Hepatocyte (in vitro differentiated cells): ENCODE measurements at regions not wholly inside any gene's neighbourhood (a gene's known extent, or its start where the extent isn't known, plus 50 kb on each side); places are given as distances from the start of the nearest gene placed in this dataset.

ENCODE experiments used
- EZH2 ChIP-seq: fragments of 200-600 bp; sonication (generic); IDR thresholded peaks from 2 replicates; pipeline ENCODE4 v1.6.1; 2016; ENCODE audit warnings: antibody characterized with exemption, mild to moderate bottlenecking, borderline replicate concordance
- EZH2phosphoT487 ChIP-seq: fragments of 200-600 bp; sonication (generic); IDR thresholded peaks from one replicate; pipeline ENCODE4 v1.6.1; 2018; ENCODE audit warnings: antibody characterized with exemption, mild to moderate bottlenecking, low read depth, moderate library complexity; ENCODE audit not compliant: unreplicated experiment, severe bottlenecking
- TF ChIP-seq, protein P1 (sequence below): fragments of 200-600 bp; sonication (generic); IDR thresholded peaks from 2 replicates; pipeline ENCODE4 v1.5.1; 2016; ENCODE audit warnings: antibody characterized with exemption, mild to moderate bottlenecking; ENCODE audit not compliant: poor library complexity

DNA sequence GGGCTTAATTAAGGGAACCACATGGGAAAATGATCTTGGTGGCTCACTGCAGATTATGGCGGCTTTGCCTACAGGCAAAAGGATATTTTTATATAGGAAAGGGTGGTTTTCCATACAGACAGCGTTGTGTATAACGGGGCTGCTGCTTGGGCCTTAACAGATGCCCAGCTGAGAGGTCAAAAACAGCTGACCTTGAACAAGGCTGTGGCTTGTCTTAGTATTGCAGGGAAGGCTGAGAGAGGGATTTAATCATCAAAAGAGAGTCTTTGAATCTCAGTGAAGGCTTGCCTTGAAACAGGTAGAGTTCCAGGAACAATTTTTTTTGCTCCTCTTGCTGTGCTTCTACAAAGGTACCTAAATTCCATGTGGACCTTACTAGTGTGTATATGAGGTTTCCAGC lies 301.6 kb upstream of the C11orf87 start:
- TF ChIP-seq, protein P1, sequence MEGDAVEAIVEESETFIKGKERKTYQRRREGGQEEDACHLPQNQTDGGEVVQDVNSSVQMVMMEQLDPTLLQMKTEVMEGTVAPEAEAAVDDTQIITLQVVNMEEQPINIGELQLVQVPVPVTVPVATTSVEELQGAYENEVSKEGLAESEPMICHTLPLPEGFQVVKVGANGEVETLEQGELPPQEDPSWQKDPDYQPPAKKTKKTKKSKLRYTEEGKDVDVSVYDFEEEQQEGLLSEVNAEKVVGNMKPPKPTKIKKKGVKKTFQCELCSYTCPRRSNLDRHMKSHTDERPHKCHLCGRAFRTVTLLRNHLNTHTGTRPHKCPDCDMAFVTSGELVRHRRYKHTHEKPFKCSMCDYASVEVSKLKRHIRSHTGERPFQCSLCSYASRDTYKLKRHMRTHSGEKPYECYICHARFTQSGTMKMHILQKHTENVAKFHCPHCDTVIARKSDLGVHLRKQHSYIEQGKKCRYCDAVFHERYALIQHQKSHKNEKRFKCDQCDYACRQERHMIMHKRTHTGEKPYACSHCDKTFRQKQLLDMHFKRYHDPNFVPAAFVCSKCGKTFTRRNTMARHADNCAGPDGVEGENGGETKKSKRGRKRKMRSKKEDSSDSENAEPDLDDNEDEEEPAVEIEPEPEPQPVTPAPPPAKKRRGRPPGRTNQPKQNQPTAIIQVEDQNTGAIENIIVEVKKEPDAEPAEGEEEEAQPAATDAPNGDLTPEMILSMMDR: no peak
- no peak for TF ChIP-seq EZH2
- TF ChIP-seq EZH2phosphoT487: no peak
